ENCODE measurements at regions not wholly inside any gene's neighbourhood (a gene's known extent, or its start where the extent isn't known, plus 50 kb on each side); places are given as distances from the start of the nearest gene placed in this dataset.

GRCh38 chr5:3511519-3511918 lies 84.1 kb upstream of the IRX1 start:
- Histone ChIP-seq H4K20me1 (ENCODE audit: insufficient read depth) (no peaks in the 10 kb centered on the region), H3K9ac (no peak overlapping the region), H2AFZ (ENCODE audit: low read depth) (no peak overlapping the region), H3K27me3 (ENCODE audit: insufficient read depth) (no peaks in the 10 kb centered on the region; the same call in 1 of the 2 replicates), H3K4me1 (ENCODE audit: control insufficient read depth in 1 of 2, insufficient read depth in 2 of 2, low read depth in 1 of 2, low read length in 1 of 2) (no peaks in the 10 kb centered on the region), H3K36me3 (replicated peaks in 1 of 2; ENCODE audit: control insufficient read depth in 1 of 2, insufficient read depth in 2 of 2, low read length in 1 of 2) (no peaks in the 10 kb centered on the region), H3K27ac (ENCODE audit: low read depth in 2 of 2, low read length in 1 of 2) (no peak overlapping the region), H3K9me3 (no peaks in the 10 kb centered on the region), H3K9me2 (no peaks in the 10 kb centered on the region), H3K4me3 (ENCODE audit: low read depth in 2 of 2, low read length in 1 of 2) (no peak overlapping the region), H3K4me2 (no peak overlapping the region), H3K79me2 (ENCODE audit: insufficient read depth) (no peaks in the 10 kb centered on the region), H3F3A (replicated peaks; ENCODE audit: insufficient read depth) (no peaks in the 10 kb centered on the region)
- ChIA-PET POLR2A (no interaction called here), CTCF (interaction anchor here (0.6 kb wide), 1 partner anchor 570 kb away, joined by 3 read pairs; no protein-coding TSS in a partner anchor)
- no peak for DNase-seq
- WGBS (ENCODE audit: low lambda C conversion rate): 30% methylated on average over 9 of the region's 9 CpGs
- TF ChIP-seq RFX5 (IDR thresholded peaks at IDR 0.05; ENCODE audit: low read length) (no peak), JUND (IDR thresholded peaks at IDR 0.05) (no peak), SMC3 (IDR thresholded peaks at IDR 0.05; ENCODE audit: low read depth, low read length) (no peak), CHD2 (IDR thresholded peaks at IDR 0.05; ENCODE audit: low read length, partially characterized antibody) (no peak), YY1 (IDR thresholded peaks at IDR 0.05; ENCODE audit: low read depth) (no peak), POLR2AphosphoS5 (IDR thresholded peaks at IDR 0.05; ENCODE audit: low read depth, low read length) (no peak), SIN3A (IDR thresholded peaks at IDR 0.05; ENCODE audit: borderline replicate concordance, low read depth, low read length) (no peak), FOSL2 (IDR thresholded peaks at IDR 0.05; ENCODE audit: borderline replicate concordance, low read depth) (no peak), FOXJ3 (CRISPR knock-in tag; IDR thresholded peaks at IDR 0.05) (no peak), GABPA (IDR thresholded peaks at IDR 0.05; ENCODE audit: low read depth) (no peak), TAF1 (IDR thresholded peaks at IDR 0.05; ENCODE audit: borderline replicate concordance, low read depth, low read length) (no peak)

- H4K20me1 ChIP-seq (ENCODE audit: insufficient read depth): no peaks in the 10 kb centered on the region
- 21% methylated on average over 18 of the region's 18 CpGs for WGBS (ENCODE audit: low lambda C conversion rate)
- CTCF ChIA-PET: interaction anchor here (0.6 kb wide), 1 partner anchor 569 kb away, joined by 3 read pairs; no protein-coding TSS in a partner anchor
- H3K9ac ChIP-seq: no peak overlapping the region
- no peaks in the 10 kb centered on the region for H3K9me3 ChIP-seq
- no peaks in the 10 kb centered on the region for H3K36me3 ChIP-seq (replicated peaks in 1 of 2; ENCODE audit: control insufficient read depth in 1 of 2, insufficient read depth in 2 of 2, low read length in 1 of 2)
- no peaks in the 10 kb centered on the region for H3K9me2 ChIP-seq
- H3K79me2 ChIP-seq (ENCODE audit: insufficient read depth): no peaks in the 10 kb centered on the region
- POLR2A ChIA-PET: no interaction called here
- H3K4me2 ChIP-seq: no peak overlapping the region
- H3F3A ChIP-seq (replicated peaks; ENCODE audit: insufficient read depth): no peaks in the 10 kb centered on the region
- no peaks in the 10 kb centered on the region; the same call in 1 of the 2 replicates for H3K27me3 ChIP-seq (ENCODE audit: insufficient read depth)
- no peak overlapping the region for H3K4me3 ChIP-seq (ENCODE audit: low read depth in 2 of 2, low read length in 1 of 2)
- no peaks in the 10 kb centered on the region for H3K4me1 ChIP-seq (ENCODE audit: control insufficient read depth in 1 of 2, insufficient read depth in 2 of 2, low read depth in 1 of 2, low read length in 1 of 2)
- TF ChIP-seq NRF1 (IDR thresholded peaks at IDR 0.05; ENCODE audit: low read depth, low read length): no peak
- TF ChIP-seq RAD21 (IDR thresholded peaks at IDR 0.05; ENCODE audit: low read length): no peak
- no peak for TF ChIP-seq EZH2phosphoT487 (IDR thresholded peaks at IDR 0.05; ENCODE audit: borderline replicate concordance, low read depth)
- TF ChIP-seq YY1 (IDR thresholded peaks at IDR 0.05; ENCODE audit: low read depth): no peak
- TF ChIP-seq CHD2 (IDR thresholded peaks at IDR 0.05; ENCODE audit: low read length, partially characterized antibody): no peak
- TF ChIP-seq CTCF (IDR thresholded peaks at IDR 0.05): no peak
- no peak for TF ChIP-seq EP300 (IDR thresholded peaks at IDR 0.05; ENCODE audit: borderline replicate concordance in 1 of 2, low read depth in 1 of 2, low read length in 1 of 2)
- TF ChIP-seq ELF1 (IDR thresholded peaks at IDR 0.05): no peak
- no peak for TF ChIP-seq TCF12 (IDR thresholded peaks at IDR 0.05)
- TF ChIP-seq MXI1 (IDR thresholded peaks at IDR 0.05; ENCODE audit: low read depth, low read length): no peak
- no peak for TF ChIP-seq MEF2A (IDR thresholded peaks at IDR 0.05; ENCODE audit: borderline replicate concordance, low read depth)
- TF ChIP-seq TEAD4 (IDR thresholded peaks at IDR 0.05; ENCODE audit: borderline replicate concordance, insufficient read depth): no peak
- no peak for TF ChIP-seq POLR2AphosphoS5 (IDR thresholded peaks at IDR 0.05; ENCODE audit: low read depth, low read length)
- DNase-seq: no peak
- no peak overlapping the region for H3K27ac ChIP-seq (ENCODE audit: low read depth in 2 of 2, low read length in 1 of 2)
- no peak overlapping the region for H2AFZ ChIP-seq (ENCODE audit: low read depth)
These were observed 84.8 kb upstream of the IRX1 start for GRCh38 chr5:3510642-3511417.
